ENCODE measurements at regions not wholly inside any gene's neighbourhood (a gene's known extent, or its start where the extent isn't known, plus 50 kb on each side); places are given as distances from the start of the nearest gene placed in this dataset.

DNA sequence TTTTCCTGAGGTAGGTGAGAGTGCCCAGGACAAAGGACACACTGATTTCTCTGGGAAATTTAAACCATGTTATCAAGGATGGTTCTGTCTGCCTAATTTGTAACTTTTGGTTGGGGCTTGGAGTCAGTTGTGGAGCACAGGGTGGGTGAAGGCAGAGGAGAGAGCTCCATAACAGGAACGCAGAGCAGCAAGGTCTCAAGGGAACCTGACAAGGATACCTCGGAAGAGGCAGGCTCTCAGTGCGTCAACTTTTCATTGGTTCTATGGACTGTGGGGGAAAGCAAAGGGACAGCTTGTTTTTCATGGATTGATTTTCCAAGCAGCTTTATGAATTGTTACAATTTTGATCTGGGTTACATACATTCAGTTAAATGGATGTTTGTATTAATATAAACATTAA lies 110.4 kb downstream of the SLIT2 start:
- TF ChIP-seq, protein P1, sequence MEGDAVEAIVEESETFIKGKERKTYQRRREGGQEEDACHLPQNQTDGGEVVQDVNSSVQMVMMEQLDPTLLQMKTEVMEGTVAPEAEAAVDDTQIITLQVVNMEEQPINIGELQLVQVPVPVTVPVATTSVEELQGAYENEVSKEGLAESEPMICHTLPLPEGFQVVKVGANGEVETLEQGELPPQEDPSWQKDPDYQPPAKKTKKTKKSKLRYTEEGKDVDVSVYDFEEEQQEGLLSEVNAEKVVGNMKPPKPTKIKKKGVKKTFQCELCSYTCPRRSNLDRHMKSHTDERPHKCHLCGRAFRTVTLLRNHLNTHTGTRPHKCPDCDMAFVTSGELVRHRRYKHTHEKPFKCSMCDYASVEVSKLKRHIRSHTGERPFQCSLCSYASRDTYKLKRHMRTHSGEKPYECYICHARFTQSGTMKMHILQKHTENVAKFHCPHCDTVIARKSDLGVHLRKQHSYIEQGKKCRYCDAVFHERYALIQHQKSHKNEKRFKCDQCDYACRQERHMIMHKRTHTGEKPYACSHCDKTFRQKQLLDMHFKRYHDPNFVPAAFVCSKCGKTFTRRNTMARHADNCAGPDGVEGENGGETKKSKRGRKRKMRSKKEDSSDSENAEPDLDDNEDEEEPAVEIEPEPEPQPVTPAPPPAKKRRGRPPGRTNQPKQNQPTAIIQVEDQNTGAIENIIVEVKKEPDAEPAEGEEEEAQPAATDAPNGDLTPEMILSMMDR (IDR thresholded peaks at IDR 0.05), result no peak
- H3K4me3 ChIP-seq, result no peak overlapping the region
- no peaks in the 10 kb centered on the region for H3K4me1 ChIP-seq
- no peak overlapping the region for H3K9ac ChIP-seq (ENCODE audit: low read depth in 2 of 2, low read length in 2 of 2)
- H3K27ac ChIP-seq, result no peak overlapping the region
- intact Hi-C loops (cut with DNase I), result no loop called here
- no peaks in the 10 kb centered on the region for H3K27me3 ChIP-seq
- H3K9me3 ChIP-seq, result no peaks in the 10 kb centered on the region
- H3K36me3 ChIP-seq, result no peaks in the 10 kb centered on the region
- DNase-seq, result no peak

DNA sequence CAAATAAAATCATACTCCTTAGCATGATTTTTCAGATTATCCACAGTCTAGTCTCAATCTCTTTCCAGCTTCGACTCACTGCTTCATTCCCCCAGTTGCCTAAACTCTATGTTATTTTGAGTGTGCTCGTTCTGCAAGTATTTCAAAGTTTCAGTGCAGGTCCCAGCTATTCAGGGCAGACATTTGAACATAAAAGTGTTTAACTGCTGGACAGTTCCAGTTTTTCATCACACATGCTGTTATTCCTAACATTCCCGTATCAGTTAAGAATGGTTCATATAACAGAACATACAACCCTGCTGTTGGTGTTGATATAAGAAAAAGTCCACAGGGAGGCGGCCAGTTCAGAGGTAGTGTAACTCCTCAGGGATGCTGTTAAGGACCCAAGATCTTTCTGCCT lies 113.3 kb downstream of the SLIT2 start:
- no peaks in the 10 kb centered on the region for H3K36me3 ChIP-seq
- no peaks in the 10 kb centered on the region for H3K4me1 ChIP-seq
- DNase-seq, result no peak
- TF ChIP-seq, protein P1 (IDR thresholded peaks at IDR 0.05), result no peak
- H3K9ac ChIP-seq (ENCODE audit: low read depth in 2 of 2, low read length in 2 of 2), result no peak overlapping the region
- intact Hi-C loops (cut with DNase I), result no loop called here
- H3K27me3 ChIP-seq, result no peaks in the 10 kb centered on the region
- H3K9me3 ChIP-seq, result no peaks in the 10 kb centered on the region
- H3K4me3 ChIP-seq, result no peak overlapping the region
- no peak overlapping the region for H3K27ac ChIP-seq

DNA sequence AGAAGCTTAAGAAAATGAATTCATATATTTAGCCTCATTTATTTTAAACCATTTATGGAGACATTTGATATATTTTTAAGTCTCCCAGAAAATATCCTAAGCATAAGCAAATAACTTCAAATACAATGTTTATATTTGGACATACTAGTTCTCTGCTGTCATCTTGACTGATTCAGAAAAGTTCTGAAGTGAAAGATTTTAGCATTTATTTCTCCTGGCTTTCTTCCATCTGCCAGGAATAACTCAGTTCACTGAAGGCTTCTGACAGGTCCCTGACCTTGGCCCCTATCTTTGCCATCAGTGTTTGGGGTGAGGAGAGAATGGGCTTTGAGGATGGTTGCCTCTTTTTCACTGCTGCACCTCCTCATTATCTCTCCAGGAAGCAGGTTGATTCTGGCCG lies 115.7 kb downstream of the SLIT2 start:
- no peak for DNase-seq
- no peaks in the 10 kb centered on the region for H3K4me1 ChIP-seq
- no peak overlapping the region for H3K9ac ChIP-seq (ENCODE audit: low read depth in 2 of 2, low read length in 2 of 2)
- H3K27me3 ChIP-seq, result no peaks in the 10 kb centered on the region
- H3K27ac ChIP-seq, result no peak overlapping the region
- no peaks in the 10 kb centered on the region for H3K9me3 ChIP-seq
- H3K4me3 ChIP-seq, result no peak overlapping the region
- no peaks in the 10 kb centered on the region for H3K36me3 ChIP-seq
- TF ChIP-seq, protein P1 (IDR thresholded peaks at IDR 0.05), result no peak
- intact Hi-C loops (cut with DNase I), result no loop called here

DNA sequence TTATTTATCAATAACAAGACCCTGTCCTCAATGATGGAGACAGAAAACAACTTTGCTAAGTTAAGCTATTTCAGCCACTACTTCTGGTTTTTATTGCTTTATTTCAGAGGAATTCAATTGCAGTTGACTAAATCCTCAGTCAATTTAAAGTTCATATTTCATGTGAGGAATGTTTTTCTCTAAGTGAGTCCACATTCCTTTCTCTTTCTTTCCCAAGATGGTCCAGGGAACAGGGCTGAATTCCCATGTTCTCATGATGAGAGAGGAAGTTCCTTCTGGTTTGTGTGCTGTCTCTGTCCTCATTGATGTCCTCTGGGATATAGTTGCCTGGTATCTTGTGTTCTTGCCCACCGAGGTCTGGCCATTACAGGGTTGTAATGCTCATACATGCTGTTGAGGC lies 117.2 kb downstream of the SLIT2 start:
- Histone ChIP-seq H3K4me1 (no peaks in the 10 kb centered on the region), H3K9me3 (no peaks in the 10 kb centered on the region), H3K27ac (no peak overlapping the region), H3K9ac (ENCODE audit: low read depth in 2 of 2, low read length in 2 of 2) (no peak overlapping the region), H3K27me3 (no peaks in the 10 kb centered on the region), H3K36me3 (no peaks in the 10 kb centered on the region), H3K4me3 (no peak overlapping the region)
- no peak for DNase-seq
- intact Hi-C loops (cut with DNase I), result no loop called here
- TF ChIP-seq, protein P1 (IDR thresholded peaks at IDR 0.05), result no peak

DNA sequence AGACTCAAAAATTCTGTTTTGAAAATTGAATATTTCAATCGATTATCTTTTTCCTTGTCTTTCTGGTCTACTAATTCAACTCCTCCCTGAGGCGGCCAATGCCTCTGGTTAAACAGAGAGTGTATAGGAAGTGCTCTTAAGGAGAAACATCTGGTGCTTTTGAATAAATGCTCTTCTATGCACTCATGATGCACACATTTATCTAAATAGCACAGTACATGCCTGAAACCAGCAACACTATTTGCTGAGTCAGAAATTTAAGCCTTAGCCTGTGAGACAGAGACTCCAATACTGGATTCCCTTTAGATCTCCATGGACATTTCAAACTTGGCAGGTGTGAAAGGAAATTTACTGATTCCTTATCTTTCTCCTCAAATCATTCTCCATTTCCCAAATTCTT lies 118.6 kb downstream of the SLIT2 start:
- Histone ChIP-seq H3K9me3 (no peaks in the 10 kb centered on the region), H3K27me3 (no peaks in the 10 kb centered on the region), H3K36me3 (no peaks in the 10 kb centered on the region), H3K4me3 (no peak overlapping the region), H3K4me1 (no peaks in the 10 kb centered on the region), H3K9ac (ENCODE audit: low read depth in 2 of 2, low read length in 2 of 2) (no peak overlapping the region), H3K27ac (no peak overlapping the region)
- TF ChIP-seq, protein P1 (IDR thresholded peaks at IDR 0.05), result no peak
- no peak for DNase-seq
- intact Hi-C loops (cut with DNase I), result no loop called here

DNA sequence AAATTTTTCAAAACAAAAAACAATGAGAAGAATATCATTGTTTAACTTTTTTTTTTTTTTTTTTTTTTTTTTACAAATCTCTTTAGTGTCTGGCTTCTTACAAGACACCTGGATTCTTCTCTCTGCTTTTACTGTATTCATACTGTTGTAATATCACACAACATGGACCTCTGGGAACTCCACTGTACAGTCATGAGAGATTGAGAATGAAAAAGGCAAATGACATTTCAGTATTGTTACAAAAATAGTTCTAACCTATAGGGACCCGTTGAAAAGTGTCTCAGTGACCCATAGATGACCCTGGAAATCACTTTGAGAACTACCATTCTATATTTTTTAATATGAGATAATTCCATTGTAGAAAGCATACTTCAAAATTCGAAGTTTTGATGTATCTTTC lies 124.4 kb downstream of the SLIT2 start:
- Histone ChIP-seq H3K4me1 (no peaks in the 10 kb centered on the region), H3K9me3 (no peaks in the 10 kb centered on the region), H3K36me3 (no peaks in the 10 kb centered on the region), H3K27ac (no peak overlapping the region), H3K27me3 (no peaks in the 10 kb centered on the region), H3K4me3 (no peak overlapping the region), H3K9ac (ENCODE audit: low read depth in 2 of 2, low read length in 2 of 2) (no peak overlapping the region)
- no peak for DNase-seq
- intact Hi-C loops (cut with DNase I), result no loop called here
- TF ChIP-seq, protein P1 (IDR thresholded peaks at IDR 0.05), result no peak

Measured in colonic mucosa (tissue), 4 donors.